CD4-positive, alpha-beta T cell (primary cell): ENCODE measurements at regions not wholly inside any gene's neighbourhood (a gene's known extent, or its start where the extent isn't known, plus 50 kb on each side); places are given as distances from the start of the nearest gene placed in this dataset.
"Not testable (repeated sequence)": the region's sequence is repeated elsewhere in the genome, so short reads cannot be mapped to it uniquely, and the experiment has no call there.

Experiments
- ATAC-seq: fragments of 200-7000 bp; cut with Tn5 transposase; one replicate; pipeline ENCODE4 v1.10.0; 2022; ENCODE audit warnings: mild to moderate bottlenecking; ENCODE audit not compliant: poor library complexity
- CTCF ChIA-PET: fragments of 350-600 bp; sonication (Branson Sonifier 250); formaldehyde crosslinking; loops from one replicate; lab custom pipeline; 2021; ENCODE audit warnings: antibody characterized with exemption, inconsistent platforms; lab: Charles Lee
- POLR2A ChIA-PET: fragments of 350-600 bp; sonication (Branson Sonifier 250); formaldehyde crosslinking; loops from one replicate; lab custom pipeline; 2021; ENCODE audit warnings: antibody characterized with exemption, inconsistent platforms; lab: Charles Lee
- DNase-seq, 14 experiments: peaks; one replicate each; pipeline ENCODE4 v3.0.0-alpha.2; 2013 to 2020; ENCODE audit warnings: mixed read lengths in 2 of 14
- H3K27ac ChIP-seq, 2 donors: one replicate each; pipeline versions ENCODE4 v1.5.1 to v1.7.0; 2013; ENCODE audit warnings: low read length in 2 of 2, low read depth in 1 of 2, mild to moderate bottlenecking in 1 of 2
- H3K27me3 ChIP-seq, 2 experiments: 1 replicate in 1 of 2; 2 replicates in 1 of 2; pipeline versions ENCODE4 v1.6.1 to v1.7.0; 2013; ENCODE audit warnings: low read length in 2 of 2, control low read depth in 1 of 2, mild to moderate bottlenecking in 1 of 2, moderate library complexity in 1 of 2; ENCODE audit not compliant: insufficient read depth in 2 of 2, control insufficient read depth in 1 of 2
- H3K36me3 ChIP-seq: one replicate; pipeline ENCODE4 v1.6.1; 2013; ENCODE audit warnings: low read length, control low read depth; ENCODE audit not compliant: insufficient read depth
- H3K4me1 ChIP-seq: one replicate; pipeline ENCODE4 v1.6.1; 2013; ENCODE audit warnings: low read length, control low read depth; ENCODE audit not compliant: insufficient read depth
- H3K4me3 ChIP-seq: one replicate; pipeline ENCODE4 v1.5.1; 2013; ENCODE audit warnings: mild to moderate bottlenecking, low read length, moderate library complexity
- H3K9me3 ChIP-seq, 2 experiments: 1 replicate in 1 of 2; 2 replicates in 1 of 2; pipeline versions ENCODE4 v1.6.1 to v1.7.0; 2013; ENCODE audit warnings: low read length in 2 of 2, mild to moderate bottlenecking in 2 of 2, control low read depth in 1 of 2, moderate library complexity in 1 of 2; ENCODE audit not compliant: control insufficient read depth in 1 of 2, insufficient read depth in 1 of 2
- H3K27ac Mint-ChIP-seq: one replicate; pipeline ENCODE4 v1.8.0; 2020; ENCODE audit warnings: mixed read lengths
- H3K27me3 Mint-ChIP-seq: one replicate; pipeline ENCODE4 v1.8.0; 2021; ENCODE audit warnings: mixed read lengths
- H3K36me3 Mint-ChIP-seq: one replicate; pipeline ENCODE4 v1.8.0; 2021; ENCODE audit warnings: low read depth, mixed read lengths
- H3K4me1 Mint-ChIP-seq: one replicate; pipeline ENCODE4 v1.8.0; 2021; ENCODE audit warnings: low read depth, mixed read lengths
- H3K4me3 Mint-ChIP-seq: one replicate; pipeline ENCODE4 v1.8.0; 2020; ENCODE audit warnings: mild to moderate bottlenecking, mixed read lengths
- H3K9me3 Mint-ChIP-seq: one replicate; pipeline ENCODE4 v1.8.0; 2020; ENCODE audit warnings: mixed read lengths
- intact Hi-C, 2 experiments: fragments of 100-400 bp; cut with DNase I in 1 of 2; cut with micrococcal nuclease in 1 of 2; formaldehyde crosslinking; loops; one replicate each; pipeline versions ENCODE4 v1.15.1 to v1.9.0; 2023 to 2025; cut with DNase I, micrococcal nuclease
- TF ChIP-seq, protein P1 (sequence below): fragments of 200-600 bp; IDR thresholded peaks from one replicate; pipeline ENCODE4 v1.8.0; 2022; ENCODE audit warnings: antibody characterized with exemption, mild to moderate bottlenecking

DNA sequence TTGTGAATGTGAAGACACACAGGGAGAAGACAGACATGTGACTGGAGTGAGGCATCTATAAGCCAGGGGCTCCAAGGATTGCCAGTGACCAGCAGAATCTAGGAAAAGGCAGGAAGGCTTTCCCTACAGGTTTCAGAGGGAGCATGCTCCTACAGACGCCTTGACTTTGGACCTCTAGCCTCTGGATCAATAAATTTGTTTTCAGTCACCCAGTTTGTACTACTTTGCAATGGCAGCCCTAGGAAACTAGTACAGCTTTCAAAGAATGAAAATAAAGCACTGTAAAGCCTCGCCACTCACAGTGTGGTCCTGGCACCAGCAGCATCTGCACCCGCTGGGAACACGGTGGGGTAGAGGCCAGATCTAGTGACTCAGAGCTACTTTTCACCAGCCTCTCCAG is 510.0 kb downstream of the LTN1 start:
- CTCF ChIA-PET = interaction anchor here (0.6 kb wide), 1 partner anchor 84 kb away, joined by 4 read pairs; no protein-coding TSS in a partner anchor
- no peak overlapping the region for H3K27ac Mint-ChIP-seq
- POLR2A ChIA-PET = no interaction called here
- no peak overlapping the region for H3K4me3 Mint-ChIP-seq
- no peak for DNase-seq
- H3K4me3 ChIP-seq = no peak overlapping the region
- no peaks in the 10 kb centered on the region for H3K9me3 ChIP-seq
- intact Hi-C loops = no loop called here
- H3K36me3 ChIP-seq = no peaks in the 10 kb centered on the region
- H3K4me1 Mint-ChIP-seq = no peaks in the 10 kb centered on the region
- H3K27me3 Mint-ChIP-seq = no peaks in the 10 kb centered on the region
- no peak overlapping the region for H3K27ac ChIP-seq
- ATAC-seq = no peak
- TF ChIP-seq, protein P1, sequence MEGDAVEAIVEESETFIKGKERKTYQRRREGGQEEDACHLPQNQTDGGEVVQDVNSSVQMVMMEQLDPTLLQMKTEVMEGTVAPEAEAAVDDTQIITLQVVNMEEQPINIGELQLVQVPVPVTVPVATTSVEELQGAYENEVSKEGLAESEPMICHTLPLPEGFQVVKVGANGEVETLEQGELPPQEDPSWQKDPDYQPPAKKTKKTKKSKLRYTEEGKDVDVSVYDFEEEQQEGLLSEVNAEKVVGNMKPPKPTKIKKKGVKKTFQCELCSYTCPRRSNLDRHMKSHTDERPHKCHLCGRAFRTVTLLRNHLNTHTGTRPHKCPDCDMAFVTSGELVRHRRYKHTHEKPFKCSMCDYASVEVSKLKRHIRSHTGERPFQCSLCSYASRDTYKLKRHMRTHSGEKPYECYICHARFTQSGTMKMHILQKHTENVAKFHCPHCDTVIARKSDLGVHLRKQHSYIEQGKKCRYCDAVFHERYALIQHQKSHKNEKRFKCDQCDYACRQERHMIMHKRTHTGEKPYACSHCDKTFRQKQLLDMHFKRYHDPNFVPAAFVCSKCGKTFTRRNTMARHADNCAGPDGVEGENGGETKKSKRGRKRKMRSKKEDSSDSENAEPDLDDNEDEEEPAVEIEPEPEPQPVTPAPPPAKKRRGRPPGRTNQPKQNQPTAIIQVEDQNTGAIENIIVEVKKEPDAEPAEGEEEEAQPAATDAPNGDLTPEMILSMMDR = no peak
- H3K4me1 ChIP-seq = no peaks in the 10 kb centered on the region
- H3K27me3 ChIP-seq = no peaks in the 10 kb centered on the region
- no peaks in the 10 kb centered on the region for H3K9me3 Mint-ChIP-seq
- no peaks in the 10 kb centered on the region for H3K36me3 Mint-ChIP-seq

DNA sequence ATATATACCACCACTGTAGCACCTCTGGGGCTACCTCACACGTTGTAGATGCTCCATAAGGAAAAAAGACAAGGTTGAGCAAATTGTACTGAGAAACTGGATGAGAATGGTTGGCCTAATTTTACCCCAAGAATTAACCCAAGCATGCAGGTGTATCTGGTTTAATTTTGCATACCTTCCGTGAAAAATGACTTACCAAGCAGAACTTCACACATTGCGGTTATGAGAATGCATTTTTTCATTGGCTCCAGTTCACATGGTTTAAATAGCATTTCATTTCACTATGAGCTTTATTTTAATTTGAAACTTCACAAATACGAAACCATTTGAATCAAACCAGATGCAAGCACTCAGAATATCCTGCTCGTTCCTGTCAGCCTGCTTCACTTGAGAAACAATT is 512.2 kb downstream of the LTN1 start:
- Histone ChIP-seq H3K27ac (no peak overlapping the region), H3K36me3 (no peaks in the 10 kb centered on the region), H3K27me3 (no peaks in the 10 kb centered on the region), H3K9me3 (no peaks in the 10 kb centered on the region), H3K4me1 (no peaks in the 10 kb centered on the region), H3K4me3 (no peak overlapping the region)
- ChIA-PET CTCF (no interaction called here), POLR2A (no interaction called here)
- TF ChIP-seq, protein P1 = no peak
- H3K9me3 Mint-ChIP-seq = no peaks in the 10 kb centered on the region
- no peaks in the 10 kb centered on the region for H3K27me3 Mint-ChIP-seq
- no peak overlapping the region for H3K27ac Mint-ChIP-seq
- ATAC-seq = no peak
- no peaks in the 10 kb centered on the region for H3K4me1 Mint-ChIP-seq
- no peaks in the 10 kb centered on the region for H3K36me3 Mint-ChIP-seq
- no peak for DNase-seq
- no peak overlapping the region for H3K4me3 Mint-ChIP-seq
- intact Hi-C loops = no loop called here

DNA sequence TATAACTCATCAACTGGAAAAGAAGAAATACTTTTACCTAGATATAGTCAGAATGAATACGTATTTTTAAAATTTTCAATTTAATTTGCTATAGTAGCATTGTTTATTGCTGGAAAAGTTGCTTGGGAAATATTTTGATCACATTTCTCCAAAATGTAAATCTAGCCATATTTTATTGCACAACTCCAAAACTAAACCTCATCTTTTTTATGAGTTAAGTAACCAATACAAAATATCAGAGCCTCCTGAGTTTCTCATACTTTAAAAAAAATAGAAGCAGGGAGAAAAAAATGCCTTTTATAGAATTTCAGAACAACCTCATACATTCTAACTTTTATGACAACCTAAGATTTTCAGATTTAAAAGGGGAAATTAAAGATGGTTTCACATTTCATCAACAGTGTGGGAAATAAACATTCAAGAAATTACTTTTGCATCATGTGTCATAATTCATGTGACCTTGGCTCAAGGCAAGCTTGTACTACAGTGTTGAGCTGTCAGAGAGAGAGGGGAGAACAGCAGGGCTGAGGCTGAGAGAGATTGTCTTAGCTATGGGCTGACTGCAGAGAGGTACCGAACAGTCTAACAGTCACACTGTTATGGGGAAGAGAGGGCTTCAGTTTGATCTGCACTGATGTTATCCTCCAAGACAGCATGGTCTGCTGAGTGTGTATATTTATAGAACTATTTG is 519.0 kb downstream of the LTN1 start:
- Mint-ChIP-seq H3K9me3 (no peaks in the 10 kb centered on the region), H3K27me3 (peaks cover 16% of the 10 kb centered on the region), H3K4me1 (no peaks in the 10 kb centered on the region), H3K4me3 (no peak overlapping the region), H3K36me3 (no peaks in the 10 kb centered on the region), H3K27ac (no peak overlapping the region)
- H3K27ac ChIP-seq = no peak overlapping the region
- ChIA-PET CTCF (no interaction called here), POLR2A (no interaction called here)
- TF ChIP-seq, protein P1 = no peak
- DNase-seq (no peak), ATAC-seq (no peak)
- H3K27me3 ChIP-seq = no peaks in the 10 kb centered on the region
- no peaks in the 10 kb centered on the region for H3K36me3 ChIP-seq
- no peak overlapping the region for H3K4me3 ChIP-seq
- no peaks in the 10 kb centered on the region for H3K9me3 ChIP-seq
- intact Hi-C loops = no loop called here
- H3K4me1 ChIP-seq = no peaks in the 10 kb centered on the region

GRCh38 chr21:28472543-28472942 is 520.1 kb downstream of the LTN1 start:
- H3K4me3 Mint-ChIP-seq, H3K36me3 Mint-ChIP-seq, H3K9me3 Mint-ChIP-seq, intact Hi-C loops, CTCF ChIA-PET, H3K27me3 ChIP-seq, H3K4me3 ChIP-seq, H3K27ac ChIP-seq, H3K36me3 ChIP-seq, H3K9me3 ChIP-seq, DNase-seq, H3K27ac Mint-ChIP-seq, POLR2A ChIA-PET, H3K4me1 Mint-ChIP-seq, ATAC-seq, H3K4me1 ChIP-seq: not testable (repeated sequence)
- peaks cover 16% of the 10 kb centered on the region for H3K27me3 Mint-ChIP-seq
